HFFc6 (cell line): ENCODE measurements at regions not wholly inside any gene's neighbourhood (a gene's known extent, or its start where the extent isn't known, plus 50 kb on each side); places are given as distances from the start of the nearest gene placed in this dataset.

Experiments
- DNase-seq: peaks from one replicate; pipeline ENCODE4 v3.0.0-alpha.2; 2018
- H3K27ac Mint-ChIP-seq: 2 replicates; pipeline ENCODE4 v1.8.0; 2020; ENCODE audit warnings: mild to moderate bottlenecking, mixed read lengths
- H3K27me3 Mint-ChIP-seq: 2 replicates; pipeline ENCODE4 v1.8.0; 2021; ENCODE audit warnings: mild to moderate bottlenecking, moderate library complexity, mixed read lengths; ENCODE audit not compliant: insufficient read depth
- H3K36me3 Mint-ChIP-seq: 2 replicates; pipeline ENCODE4 v1.8.0; 2021; ENCODE audit warnings: low read depth, mixed read lengths
- H3K4me1 Mint-ChIP-seq: 2 replicates; pipeline ENCODE4 v1.8.0; 2020; ENCODE audit warnings: low read depth, mixed read lengths
- H3K4me3 Mint-ChIP-seq: 2 replicates; pipeline ENCODE4 v1.8.0; 2020; ENCODE audit warnings: mild to moderate bottlenecking, moderate library complexity, mixed read lengths
- H3K9me3 Mint-ChIP-seq: 2 replicates; pipeline ENCODE4 v1.8.0; 2020; ENCODE audit warnings: mild to moderate bottlenecking, mixed read lengths
- TF ChIP-seq, protein P1 (sequence below): fragments of 200-600 bp; sonication (generic); IDR thresholded peaks from 2 replicates; pipeline ENCODE4 v1.5.0; 2021; ENCODE audit warnings: antibody characterized with exemption, mild to moderate bottlenecking

DNA sequence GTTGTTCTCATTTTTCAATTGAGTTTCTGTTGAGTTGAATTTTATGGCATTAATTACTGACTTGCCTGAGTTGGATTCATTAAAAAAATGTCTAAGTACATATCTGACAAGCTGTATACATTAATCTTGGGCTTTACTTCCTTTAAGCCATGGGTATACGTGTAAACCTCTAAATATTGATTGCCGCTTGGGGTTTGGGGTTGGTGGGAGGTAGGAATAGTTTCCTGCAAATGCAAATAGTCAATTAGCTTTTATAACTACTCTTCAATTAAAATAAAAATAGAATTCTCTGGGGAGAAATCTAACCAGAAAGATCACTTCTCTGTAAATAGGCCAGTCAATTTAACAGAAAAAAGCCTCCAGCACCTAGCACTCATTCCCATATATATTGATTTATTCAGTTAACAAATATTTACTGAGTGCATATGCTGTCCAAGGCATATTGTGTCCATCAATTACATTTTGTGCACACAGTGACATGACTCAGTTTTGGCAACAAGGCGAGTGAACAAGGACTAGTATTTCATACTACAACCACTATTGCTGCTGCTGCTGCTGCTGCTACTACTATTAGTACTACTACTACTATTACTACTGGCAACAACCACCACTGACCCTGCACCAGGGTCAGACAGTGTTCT is 306.8 kb downstream of the RFC3 start:
- Mint-ChIP-seq H3K27me3 (peaks cover 5% of the 10 kb centered on the region), H3K27ac (no peak overlapping the region), H3K4me1 (peaks cover 14% of the 10 kb centered on the region), H3K36me3 (no peaks in the 10 kb centered on the region), H3K4me3 (no peak overlapping the region), H3K9me3 (no peaks in the 10 kb centered on the region)
- TF ChIP-seq, protein P1, sequence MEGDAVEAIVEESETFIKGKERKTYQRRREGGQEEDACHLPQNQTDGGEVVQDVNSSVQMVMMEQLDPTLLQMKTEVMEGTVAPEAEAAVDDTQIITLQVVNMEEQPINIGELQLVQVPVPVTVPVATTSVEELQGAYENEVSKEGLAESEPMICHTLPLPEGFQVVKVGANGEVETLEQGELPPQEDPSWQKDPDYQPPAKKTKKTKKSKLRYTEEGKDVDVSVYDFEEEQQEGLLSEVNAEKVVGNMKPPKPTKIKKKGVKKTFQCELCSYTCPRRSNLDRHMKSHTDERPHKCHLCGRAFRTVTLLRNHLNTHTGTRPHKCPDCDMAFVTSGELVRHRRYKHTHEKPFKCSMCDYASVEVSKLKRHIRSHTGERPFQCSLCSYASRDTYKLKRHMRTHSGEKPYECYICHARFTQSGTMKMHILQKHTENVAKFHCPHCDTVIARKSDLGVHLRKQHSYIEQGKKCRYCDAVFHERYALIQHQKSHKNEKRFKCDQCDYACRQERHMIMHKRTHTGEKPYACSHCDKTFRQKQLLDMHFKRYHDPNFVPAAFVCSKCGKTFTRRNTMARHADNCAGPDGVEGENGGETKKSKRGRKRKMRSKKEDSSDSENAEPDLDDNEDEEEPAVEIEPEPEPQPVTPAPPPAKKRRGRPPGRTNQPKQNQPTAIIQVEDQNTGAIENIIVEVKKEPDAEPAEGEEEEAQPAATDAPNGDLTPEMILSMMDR: no peak
- DNase-seq: no peak

DNA sequence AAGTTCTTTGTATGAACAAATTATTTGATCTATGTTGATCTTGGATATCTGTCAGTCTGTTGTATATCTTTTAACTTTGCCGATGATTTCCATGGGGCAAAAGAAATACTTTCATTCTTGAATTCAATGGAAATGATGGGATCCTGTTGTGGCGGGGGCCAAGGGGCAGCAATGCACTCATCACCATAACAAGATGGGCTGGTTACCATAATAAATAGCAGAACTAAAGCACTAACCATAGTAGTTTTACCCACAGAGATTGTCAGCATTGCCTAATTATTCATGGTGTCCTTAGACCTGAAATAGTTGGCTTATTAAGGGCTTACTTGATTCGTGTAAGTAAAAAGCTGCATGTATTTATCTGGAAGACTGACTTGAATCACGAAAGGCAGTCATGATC is 309.6 kb downstream of the RFC3 start:
- no peaks in the 10 kb centered on the region for H3K36me3 Mint-ChIP-seq
- no peaks in the 10 kb centered on the region for H3K9me3 Mint-ChIP-seq
- no peak for DNase-seq
- H3K27me3 Mint-ChIP-seq: no peaks in the 10 kb centered on the region
- no peak overlapping the region for H3K4me3 Mint-ChIP-seq
- TF ChIP-seq, protein P1: no peak
- no peak overlapping the region for H3K27ac Mint-ChIP-seq
- peaks cover 14% of the 10 kb centered on the region for H3K4me1 Mint-ChIP-seq

DNA sequence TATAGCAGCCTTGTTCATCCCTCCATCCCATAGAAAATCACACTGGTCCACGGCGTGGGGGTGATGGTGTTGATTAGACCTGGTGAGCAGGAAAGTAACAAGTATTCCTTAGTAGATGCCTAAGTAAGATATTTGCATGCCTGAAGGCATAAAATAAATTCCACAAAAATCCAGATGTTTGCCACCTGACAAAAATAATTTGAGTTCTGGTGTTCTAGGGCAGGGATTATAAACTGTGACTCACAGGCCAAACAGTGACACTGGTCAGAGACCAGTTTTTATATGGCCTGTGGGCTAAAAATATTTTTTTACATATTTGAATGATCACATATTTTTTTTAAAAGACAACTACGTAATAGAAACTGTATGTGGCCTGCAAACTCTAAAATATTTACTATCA is 310.7 kb downstream of the RFC3 start:
- H3K27me3 Mint-ChIP-seq: no peaks in the 10 kb centered on the region
- peak; percentile 17 for DNase-seq
- TF ChIP-seq, protein P1: no peak
- H3K9me3 Mint-ChIP-seq: no peaks in the 10 kb centered on the region
- peaks cover 14% of the 10 kb centered on the region for H3K4me1 Mint-ChIP-seq
- H3K4me3 Mint-ChIP-seq: no peak overlapping the region
- no peaks in the 10 kb centered on the region for H3K36me3 Mint-ChIP-seq
- H3K27ac Mint-ChIP-seq: no peak overlapping the region; the same call in 1 of the 2 replicates

DNA sequence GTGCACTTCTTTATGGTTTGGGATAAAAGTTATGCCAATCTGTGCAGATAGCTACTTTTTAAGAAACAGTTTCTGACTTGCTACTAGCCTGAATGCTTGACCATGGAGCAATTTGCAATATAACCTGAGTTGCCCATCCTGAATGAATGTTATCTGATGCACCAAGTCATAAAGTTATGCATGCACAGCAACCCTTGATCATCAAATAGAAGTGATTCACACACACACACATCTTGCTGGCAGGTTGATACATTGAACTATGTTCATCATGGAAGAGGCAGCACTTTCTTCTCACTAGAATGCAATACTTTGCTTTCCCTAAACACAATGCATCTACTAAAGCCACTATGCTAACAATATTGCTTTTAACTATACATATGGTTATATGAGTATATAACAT is 311.5 kb downstream of the RFC3 start:
- H3K36me3 Mint-ChIP-seq: no peaks in the 10 kb centered on the region
- H3K4me3 Mint-ChIP-seq: no peak overlapping the region
- H3K9me3 Mint-ChIP-seq: no peaks in the 10 kb centered on the region

DNA sequence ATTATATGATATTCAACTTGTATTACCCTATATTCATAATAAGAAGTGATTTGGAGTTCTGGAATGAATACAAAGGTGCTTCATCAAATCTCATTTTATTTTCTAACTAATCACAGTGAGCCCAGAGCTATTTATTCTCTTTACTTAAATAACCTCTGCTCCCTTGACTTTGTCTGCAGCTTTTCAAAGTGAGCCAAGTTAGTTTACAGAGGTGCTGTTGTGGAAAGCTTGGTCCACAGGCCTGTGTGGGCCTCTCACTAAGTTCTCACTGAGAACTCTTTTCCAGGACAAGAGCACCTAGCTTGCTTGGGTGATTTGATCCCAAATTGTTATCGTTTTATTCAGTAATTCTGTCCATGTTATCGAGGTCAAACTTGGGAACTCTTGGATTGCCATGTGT is 319.3 kb downstream of the RFC3 start:
- Mint-ChIP-seq H3K36me3 (no peaks in the 10 kb centered on the region), H3K9me3 (no peaks in the 10 kb centered on the region), H3K4me1 (no peaks in the 10 kb centered on the region), H3K27ac (no peak overlapping the region), H3K27me3 (peaks cover 2% of the 10 kb centered on the region; the same call in 1 of the 2 replicates), H3K4me3 (no peak overlapping the region)
- DNase-seq: no peak
- TF ChIP-seq, protein P1: no peak

More for the DNA sequence above, 311.5 kb downstream of the RFC3 start:
- H3K4me1 Mint-ChIP-seq: peaks cover 14% of the 10 kb centered on the region
- H3K27me3 Mint-ChIP-seq: no peaks in the 10 kb centered on the region
- H3K27ac Mint-ChIP-seq: no peak overlapping the region
- TF ChIP-seq, protein P1: no peak
- DNase-seq: no peak
